ENCODE measurements at regions not wholly inside any gene's neighbourhood (a gene's known extent, or its start where the extent isn't known, plus 50 kb on each side); places are given as distances from the start of the nearest gene placed in this dataset.
"Not testable (repeated sequence)": the region's sequence is repeated elsewhere in the genome, so short reads cannot be mapped to it uniquely, and the experiment has no call there.

DNA sequence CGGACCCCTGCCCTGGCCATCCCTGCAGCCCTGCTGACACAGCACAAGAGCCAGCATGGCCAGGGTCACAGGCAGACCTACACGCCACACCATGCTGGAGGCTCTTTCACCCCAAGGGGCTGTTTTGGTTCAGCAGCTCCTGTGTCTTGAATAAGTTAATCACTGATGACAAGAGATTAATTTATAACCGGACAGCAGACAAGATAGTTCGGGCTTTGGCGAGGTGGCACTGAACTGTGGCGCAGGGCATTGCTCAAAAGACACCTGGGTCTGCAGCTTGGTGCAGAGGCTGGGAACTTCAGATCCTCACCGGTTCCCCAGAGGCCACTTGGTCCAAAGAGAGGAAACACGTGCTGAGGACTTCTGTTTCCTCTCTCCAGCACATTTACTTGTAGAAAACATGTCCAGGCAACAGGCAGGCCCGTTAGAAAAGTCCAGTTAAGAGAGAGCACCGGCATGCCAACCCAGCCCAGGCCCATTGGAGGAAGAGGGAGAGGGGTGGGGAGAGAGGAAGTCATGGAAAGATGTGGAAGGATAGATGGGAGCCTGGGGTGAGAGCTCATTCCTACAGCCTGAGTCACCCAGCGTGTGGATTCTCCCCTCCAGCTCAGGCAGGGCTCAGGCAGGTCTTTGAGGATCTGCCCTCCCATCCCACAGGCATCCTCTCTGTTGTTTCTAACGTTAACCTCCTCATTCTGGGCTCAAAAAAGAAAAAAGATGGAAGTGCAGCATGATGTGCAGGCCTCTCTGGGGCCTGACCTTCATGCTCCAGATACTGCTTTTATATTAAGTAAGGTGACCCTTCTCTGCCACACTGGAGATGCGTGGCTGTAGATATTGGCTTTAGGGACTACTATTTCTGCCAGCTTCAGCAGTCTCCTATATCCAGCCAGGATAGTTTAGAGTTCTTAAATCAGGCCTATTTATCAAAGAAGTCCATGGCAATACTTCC lies 80.0 kb upstream of the HNF1B start:
- Mint-ChIP-seq H3K36me3 (ENCODE audit: low read depth) (peaks cover 2% of the 10 kb centered on the region), H3K4me3 (no peak overlapping the region), H3K27ac (no peak overlapping the region), H3K27me3 (peaks cover 53% of the 10 kb centered on the region), H3K4me1 (peaks cover 6% of the 10 kb centered on the region)
- DNase-seq (no peak), ATAC-seq (no peak)
- H3K9me3 ChIP-seq (ENCODE audit: control insufficient read depth, low read length, poor library complexity, severe bottlenecking): no peaks in the 10 kb centered on the region

DNA sequence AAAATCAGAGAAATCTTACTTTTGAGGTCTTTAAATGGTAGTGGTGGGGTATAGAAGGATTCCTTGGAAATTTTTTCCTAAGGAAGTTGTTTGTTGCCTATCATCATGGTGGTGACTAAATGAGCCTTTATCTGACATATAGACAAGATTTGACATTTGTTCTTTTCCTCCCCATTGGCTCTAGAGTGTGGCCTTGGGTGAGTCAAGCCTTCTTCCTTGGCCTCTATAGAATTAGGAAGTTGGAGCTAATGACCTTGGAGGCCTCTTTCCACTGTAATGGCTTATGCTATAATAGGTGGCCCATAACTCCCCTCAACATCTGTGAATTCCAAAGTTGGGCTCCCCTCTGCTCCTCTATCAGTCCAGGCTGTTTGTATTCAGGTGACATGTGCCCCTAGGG lies 79.1 kb upstream of the HNF1B start:
- Mint-ChIP-seq H3K4me1 (peaks cover 6% of the 10 kb centered on the region), H3K4me3 (no peak overlapping the region), H3K27ac (no peak overlapping the region), H3K36me3 (ENCODE audit: low read depth) (peaks cover 2% of the 10 kb centered on the region), H3K27me3 (peaks cover 50% of the 10 kb centered on the region)
- ATAC-seq (no peak), DNase-seq (no peak)
- H3K9me3 ChIP-seq (ENCODE audit: control insufficient read depth, low read length, poor library complexity, severe bottlenecking): no peaks in the 10 kb centered on the region

DNA sequence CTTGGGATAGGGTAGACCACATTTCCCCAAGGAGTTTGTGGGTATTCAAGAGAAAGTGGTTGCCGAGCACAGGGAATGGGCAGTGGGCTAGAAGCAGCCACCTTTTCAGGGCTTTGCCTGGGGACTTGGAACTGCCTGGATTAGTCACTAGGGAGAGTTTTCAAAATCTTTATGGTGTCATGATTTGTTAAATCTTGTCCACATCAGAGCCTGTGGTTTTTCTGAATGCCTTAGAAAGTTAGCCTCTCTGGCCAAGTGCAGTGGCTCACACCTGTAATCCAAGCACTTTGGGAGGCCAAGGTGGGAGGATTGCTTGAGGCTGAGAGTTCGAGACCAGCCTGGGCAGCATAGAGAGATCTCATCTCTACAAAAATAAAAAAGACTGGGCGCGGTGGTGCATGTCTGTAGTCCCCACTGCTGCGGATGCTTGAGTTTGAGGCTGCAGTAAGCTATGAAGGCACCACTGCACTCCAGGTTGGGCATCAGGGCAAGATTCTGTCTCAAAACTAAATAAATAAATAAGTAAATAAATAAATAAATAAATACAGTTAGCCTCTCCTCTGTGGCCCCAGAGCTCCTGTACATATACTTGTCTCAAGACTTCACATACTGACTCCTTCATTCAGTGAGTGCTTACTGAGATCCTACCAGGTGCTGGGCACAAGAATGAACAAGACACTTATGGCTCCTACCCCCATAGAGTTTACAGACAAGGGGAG lies 76.3 kb upstream of the HNF1B start:
- H3K9me3 ChIP-seq (ENCODE audit: control insufficient read depth, low read length, poor library complexity, severe bottlenecking): no peaks in the 10 kb centered on the region
- H3K4me3 Mint-ChIP-seq: no peak overlapping the region
- H3K27me3 Mint-ChIP-seq: peaks cover 37% of the 10 kb centered on the region
- H3K36me3 Mint-ChIP-seq (ENCODE audit: low read depth): peaks cover 2% of the 10 kb centered on the region
- no peak overlapping the region for H3K27ac Mint-ChIP-seq
- DNase-seq (no peak), ATAC-seq (no peak)
- H3K4me1 Mint-ChIP-seq: peaks cover 4% of the 10 kb centered on the region

DNA sequence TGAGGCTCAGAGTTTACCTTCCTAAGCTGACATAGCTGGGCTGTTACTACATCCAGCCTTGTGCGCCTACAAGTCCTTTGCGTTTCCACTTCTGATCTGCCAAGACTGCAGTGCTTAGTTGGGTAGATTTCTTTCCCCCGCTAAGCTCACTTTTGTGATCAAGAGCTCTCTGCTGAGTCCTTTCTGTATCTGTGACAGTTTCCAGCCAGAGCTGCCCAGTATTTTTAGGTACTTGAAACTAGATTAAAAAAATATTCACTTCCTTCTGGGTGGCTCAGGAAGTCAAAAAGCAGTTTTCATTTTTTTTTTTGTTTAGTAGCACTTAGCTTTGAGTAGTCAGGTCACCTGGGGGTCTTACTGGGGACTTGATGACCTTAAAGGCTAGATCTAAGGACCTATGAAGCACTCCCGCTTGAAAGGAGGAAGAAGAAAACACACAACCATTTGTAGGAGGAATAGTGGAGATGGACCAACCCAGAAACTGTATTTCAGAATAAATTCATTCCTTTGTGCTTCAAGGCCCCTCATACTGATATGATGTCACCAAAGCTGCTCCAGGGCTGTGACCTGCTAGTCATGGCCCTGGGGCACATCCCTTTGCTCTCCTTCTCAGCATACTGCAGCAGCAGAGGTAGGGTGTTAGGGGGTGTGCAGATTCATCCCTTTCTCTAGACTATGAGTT lies 75.6 kb upstream of the HNF1B start:
- Mint-ChIP-seq H3K27ac (no peak overlapping the region), H3K27me3 (peaks cover 33% of the 10 kb centered on the region), H3K4me1 (peaks cover 4% of the 10 kb centered on the region), H3K4me3 (no peak overlapping the region), H3K36me3 (ENCODE audit: low read depth) (peaks cover 2% of the 10 kb centered on the region)
- no peaks in the 10 kb centered on the region for H3K9me3 ChIP-seq (ENCODE audit: control insufficient read depth, low read length, poor library complexity, severe bottlenecking)
- ATAC-seq (no peak), DNase-seq (no peak)

DNA sequence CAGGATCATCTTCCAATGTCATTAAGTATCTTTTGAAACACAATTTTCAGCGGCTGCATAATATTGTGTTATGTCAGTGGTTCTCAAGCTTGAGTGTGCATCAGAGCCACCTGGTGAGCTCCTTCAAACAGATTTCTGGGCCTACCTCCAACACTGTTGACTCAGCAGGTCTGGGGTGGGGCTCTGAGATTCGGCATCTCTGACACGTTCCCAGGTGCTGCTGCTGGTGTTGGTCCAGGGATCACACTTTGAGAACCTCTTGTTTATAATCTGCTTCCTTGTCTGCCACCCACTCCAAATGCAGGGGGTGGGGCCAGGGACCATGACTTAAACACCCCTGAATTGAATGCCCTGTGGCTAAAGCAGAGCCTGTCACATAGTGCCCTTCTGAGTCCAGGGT lies 73.8 kb upstream of the HNF1B start:
- no peaks in the 10 kb centered on the region for H3K36me3 Mint-ChIP-seq (ENCODE audit: low read depth)
- ATAC-seq: no peak
- H3K4me3 Mint-ChIP-seq: no peak overlapping the region
- no peaks in the 10 kb centered on the region for H3K9me3 ChIP-seq (ENCODE audit: control insufficient read depth, low read length, poor library complexity, severe bottlenecking)
- peaks cover 4% of the 10 kb centered on the region for H3K4me1 Mint-ChIP-seq
- peaks cover 33% of the 10 kb centered on the region for H3K27me3 Mint-ChIP-seq
- no peak overlapping the region for H3K27ac Mint-ChIP-seq
- DNase-seq: no peak

DNA sequence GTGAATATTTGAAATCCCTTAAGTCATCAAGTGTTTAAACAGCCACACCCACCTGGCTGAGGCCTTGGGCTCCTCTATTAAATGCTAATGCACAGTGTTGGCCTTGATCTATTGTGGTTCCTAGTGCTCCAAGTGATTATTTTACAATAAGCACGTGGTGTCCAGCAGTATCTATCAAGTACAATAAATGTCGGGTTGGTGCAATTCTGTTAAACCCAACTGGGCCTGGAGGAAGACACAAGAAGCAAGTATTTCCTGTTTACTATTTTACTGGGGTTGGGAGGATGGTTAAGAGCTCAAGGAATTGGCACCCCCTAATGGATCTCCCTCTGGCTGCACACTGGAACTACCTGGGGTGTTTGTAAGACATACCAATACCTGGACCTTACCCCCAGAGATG lies 72.1 kb upstream of the HNF1B start:
- Mint-ChIP-seq H3K27ac (no peak overlapping the region), H3K4me1 (peaks cover 4% of the 10 kb centered on the region)

DNA sequence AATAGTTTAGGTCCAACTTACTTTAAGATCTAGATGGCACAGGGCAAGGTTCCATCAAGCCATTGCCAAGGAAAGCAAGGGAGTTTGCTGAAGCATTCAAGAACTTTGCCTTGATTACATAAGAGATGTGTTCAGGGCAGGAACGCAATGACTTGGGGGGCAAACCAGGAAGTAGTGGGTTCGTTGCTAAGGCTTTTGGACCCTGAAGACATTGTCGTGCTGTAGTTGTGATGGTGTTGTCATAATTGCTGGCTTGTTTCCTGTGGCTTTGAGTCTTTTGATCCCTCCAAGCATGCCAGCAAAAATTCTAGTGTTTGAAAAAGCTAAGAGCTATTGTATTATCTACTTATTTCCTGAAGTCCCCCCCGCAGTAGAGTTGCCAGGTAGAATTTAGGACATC lies 70.7 kb upstream of the HNF1B start:
- no peak overlapping the region for H3K4me3 Mint-ChIP-seq
- no peak overlapping the region for H3K27ac Mint-ChIP-seq
- no peaks in the 10 kb centered on the region for H3K9me3 ChIP-seq (ENCODE audit: control insufficient read depth, low read length, poor library complexity, severe bottlenecking)
- DNase-seq (no peak), ATAC-seq (no peak)
- no peaks in the 10 kb centered on the region for H3K36me3 Mint-ChIP-seq (ENCODE audit: low read depth)
- peaks cover 51% of the 10 kb centered on the region for H3K27me3 Mint-ChIP-seq
- H3K4me1 Mint-ChIP-seq: peaks cover 4% of the 10 kb centered on the region

More for the DNA sequence above, 72.1 kb upstream of the HNF1B start:
- DNase-seq (no peak), ATAC-seq (no peak)
- peaks cover 41% of the 10 kb centered on the region for H3K27me3 Mint-ChIP-seq
- H3K36me3 Mint-ChIP-seq (ENCODE audit: low read depth): no peaks in the 10 kb centered on the region
- H3K4me3 Mint-ChIP-seq: no peak overlapping the region
- no peaks in the 10 kb centered on the region for H3K9me3 ChIP-seq (ENCODE audit: control insufficient read depth, low read length, poor library complexity, severe bottlenecking)

DNA sequence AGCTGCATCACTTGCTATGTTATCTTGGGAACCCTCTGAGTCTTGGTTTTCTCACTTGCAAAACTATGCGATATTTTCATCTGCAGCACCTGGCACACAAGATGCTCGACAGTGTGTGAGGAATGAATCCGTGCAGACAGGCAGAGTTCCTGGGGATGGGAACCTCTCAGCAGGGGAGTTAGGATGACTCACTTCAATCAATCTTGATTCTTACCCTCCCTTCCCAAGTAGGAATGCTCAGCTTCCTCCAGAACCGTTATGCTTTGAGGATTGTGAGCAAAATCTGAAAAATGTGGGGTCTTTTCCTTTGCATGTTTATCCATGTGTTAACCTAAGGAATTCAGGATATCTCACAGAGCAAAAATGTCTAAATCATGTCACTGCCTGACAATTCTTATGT lies 68.9 kb upstream of the HNF1B start:
- peaks cover 4% of the 10 kb centered on the region for H3K4me1 Mint-ChIP-seq
- DNase-seq: no peak
- ATAC-seq: no peak
- no peaks in the 10 kb centered on the region for H3K36me3 Mint-ChIP-seq (ENCODE audit: low read depth)
- no peaks in the 10 kb centered on the region for H3K9me3 ChIP-seq (ENCODE audit: control insufficient read depth, low read length, poor library complexity, severe bottlenecking)
- H3K27me3 Mint-ChIP-seq: peaks cover 47% of the 10 kb centered on the region
- H3K27ac Mint-ChIP-seq: no peak overlapping the region
- no peak overlapping the region for H3K4me3 Mint-ChIP-seq

DNA sequence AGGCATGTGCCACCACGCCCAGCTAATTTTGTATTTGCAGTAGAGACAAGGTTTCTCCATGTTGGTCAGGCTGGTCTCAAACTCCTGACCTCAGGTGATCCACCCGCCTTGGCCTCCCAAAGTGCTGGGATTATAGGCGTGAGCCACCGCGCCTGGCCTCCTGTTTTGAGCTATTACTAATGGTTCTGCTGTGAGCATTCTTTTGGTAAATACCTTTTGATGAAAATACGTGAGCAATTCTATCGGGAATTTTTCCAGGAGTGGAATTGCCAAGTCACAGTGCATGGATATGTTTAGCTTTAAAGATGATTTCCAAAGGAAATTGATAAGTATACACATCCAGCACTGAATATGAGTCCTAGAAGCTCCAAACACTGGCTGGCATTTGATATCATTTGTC lies 64.0 kb upstream of the HNF1B start:
- H3K27me3 Mint-ChIP-seq: peaks cover 39% of the 10 kb centered on the region
- DNase-seq; H3K36me3 Mint-ChIP-seq (ENCODE audit: low read depth); H3K4me3 Mint-ChIP-seq; H3K27ac Mint-ChIP-seq; H3K4me1 Mint-ChIP-seq; H3K9me3 ChIP-seq (ENCODE audit: control insufficient read depth, low read length, poor library complexity, severe bottlenecking); ATAC-seq: not testable (repeated sequence)

DNA sequence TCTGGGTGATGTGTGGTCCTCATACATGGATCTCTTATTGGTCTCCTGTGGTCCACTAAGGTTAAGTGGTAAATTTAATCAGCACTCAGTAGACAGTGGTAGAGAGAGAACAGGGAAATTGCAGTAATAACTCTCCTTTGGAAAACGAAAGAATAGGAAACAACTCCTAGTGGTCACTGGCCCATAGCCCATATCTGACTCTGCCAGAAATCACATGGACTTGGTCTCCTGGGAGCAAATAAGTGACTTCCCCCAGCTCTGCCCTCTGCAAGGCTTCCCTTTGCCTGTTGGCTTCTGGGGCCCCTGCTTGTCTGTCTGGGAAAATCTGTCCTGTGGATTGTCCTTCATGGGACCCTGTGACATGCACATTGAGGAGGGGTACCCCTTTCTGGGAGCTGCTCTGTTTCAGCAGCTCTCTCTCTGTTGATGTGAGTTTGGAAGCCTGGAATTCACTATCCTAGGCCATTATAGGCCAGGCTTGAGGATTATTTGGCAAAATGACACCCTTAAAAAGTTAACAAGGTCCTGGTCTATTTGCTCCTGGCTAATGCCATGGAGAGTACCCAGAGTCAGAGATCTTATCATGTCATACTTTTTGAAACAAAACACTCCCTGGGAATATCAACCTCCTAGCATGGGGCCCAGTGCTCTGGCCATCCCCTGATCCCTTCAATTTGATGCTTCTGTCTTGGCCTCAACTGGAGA lies 58.0 kb upstream of the HNF1B start:
- ATAC-seq (no peak), DNase-seq (no peak)
- H3K27me3 Mint-ChIP-seq: peaks cover 20% of the 10 kb centered on the region
- no peaks in the 10 kb centered on the region for H3K9me3 ChIP-seq (ENCODE audit: control insufficient read depth, low read length, poor library complexity, severe bottlenecking)
- H3K4me3 Mint-ChIP-seq: no peak overlapping the region
- H3K36me3 Mint-ChIP-seq (ENCODE audit: low read depth): no peaks in the 10 kb centered on the region
- no peak overlapping the region for H3K27ac Mint-ChIP-seq
- no peaks in the 10 kb centered on the region for H3K4me1 Mint-ChIP-seq

DNA sequence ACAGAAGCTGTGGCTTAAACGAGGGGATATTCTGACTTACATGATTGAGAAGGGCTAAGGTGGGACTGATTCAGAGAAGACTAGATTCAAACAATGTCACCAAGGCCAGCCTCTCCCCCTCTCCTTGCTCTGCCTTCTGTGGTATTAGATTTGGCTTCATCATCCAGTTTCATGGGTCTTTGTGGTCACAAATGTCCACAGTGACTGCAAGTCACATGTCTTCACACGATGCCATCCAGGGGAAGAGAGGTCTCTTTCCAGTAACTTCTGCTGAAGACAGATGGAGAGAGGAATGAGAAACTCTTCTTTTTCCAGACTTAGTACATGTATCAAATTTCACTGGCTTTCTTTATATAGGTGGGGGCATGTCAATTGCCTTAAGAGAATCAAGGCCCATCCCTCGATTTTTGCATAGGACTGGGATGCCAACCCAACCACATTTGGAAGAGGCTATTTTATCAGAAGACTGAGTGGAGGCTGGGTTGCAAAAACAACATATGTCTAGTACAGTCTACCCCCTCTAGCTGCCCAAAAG lies 57.3 kb upstream of the HNF1B start:
- Mint-ChIP-seq H3K4me1 (no peaks in the 10 kb centered on the region), H3K36me3 (ENCODE audit: low read depth) (no peaks in the 10 kb centered on the region), H3K4me3 (no peak overlapping the region), H3K27ac (no peak overlapping the region), H3K27me3 (peaks cover 24% of the 10 kb centered on the region)
- DNase-seq (no peak), ATAC-seq (no peak)
- H3K9me3 ChIP-seq (ENCODE audit: control insufficient read depth, low read length, poor library complexity, severe bottlenecking): no peaks in the 10 kb centered on the region

DNA sequence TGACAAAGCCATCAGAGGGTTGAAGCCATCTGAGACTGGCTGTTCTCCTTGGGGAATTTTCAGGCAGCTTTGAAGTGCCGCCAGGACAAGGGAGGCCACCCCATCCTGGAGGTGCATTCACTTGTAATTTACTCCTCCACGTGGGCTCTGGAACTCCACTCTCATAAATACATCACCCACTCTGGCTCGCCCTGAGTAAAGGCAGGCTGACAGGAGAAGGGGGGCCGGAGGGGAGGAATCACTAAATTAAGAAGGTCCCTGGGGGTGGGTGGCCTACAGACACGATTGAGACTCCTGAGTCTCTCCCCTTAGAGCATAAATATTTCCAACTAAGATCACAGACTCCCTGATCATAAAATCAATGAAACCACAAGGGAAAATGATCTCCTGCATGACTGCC lies 56.3 kb upstream of the HNF1B start:
- Mint-ChIP-seq H3K36me3 (ENCODE audit: low read depth) (no peaks in the 10 kb centered on the region), H3K27ac (no peak overlapping the region), H3K4me3 (no peak overlapping the region), H3K4me1 (no peaks in the 10 kb centered on the region), H3K27me3 (peaks cover 33% of the 10 kb centered on the region)
- no peaks in the 10 kb centered on the region for H3K9me3 ChIP-seq (ENCODE audit: control insufficient read depth, low read length, poor library complexity, severe bottlenecking)
- ATAC-seq (no peak), DNase-seq (no peak)

DNA sequence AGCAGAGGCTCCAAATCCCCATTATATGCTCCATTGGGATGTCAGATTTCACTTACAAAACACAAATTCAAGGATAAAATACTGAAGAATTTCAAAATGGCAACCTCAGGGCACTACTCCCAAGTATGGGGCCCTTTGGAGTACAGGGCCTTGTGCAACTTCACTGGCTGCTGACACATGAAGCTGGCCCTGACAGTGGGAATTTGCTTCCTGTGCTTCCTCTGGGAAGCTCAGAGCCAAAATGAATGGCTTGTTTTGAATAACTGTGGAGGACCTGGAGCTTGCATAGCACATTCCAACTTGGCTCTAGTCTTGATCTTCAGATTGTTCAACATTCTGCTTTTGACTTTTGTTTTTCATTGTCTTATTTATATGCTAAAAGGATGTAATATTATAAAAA lies 52.3 kb upstream of the HNF1B start:
- no peak overlapping the region for H3K4me3 Mint-ChIP-seq

More for the DNA sequence above, 52.3 kb upstream of the HNF1B start:
- ATAC-seq (no peak), DNase-seq (no peak)
- no peaks in the 10 kb centered on the region for H3K4me1 Mint-ChIP-seq
- peaks cover 58% of the 10 kb centered on the region for H3K27me3 Mint-ChIP-seq
- H3K36me3 Mint-ChIP-seq (ENCODE audit: low read depth): no peaks in the 10 kb centered on the region
- no peak overlapping the region for H3K27ac Mint-ChIP-seq
- H3K9me3 ChIP-seq (ENCODE audit: control insufficient read depth, low read length, poor library complexity, severe bottlenecking): no peaks in the 10 kb centered on the region

Measured in T-helper 17 cell (primary cell).